ENCODE measurements at regions not wholly inside any gene's neighbourhood (a gene's known extent, or its start where the extent isn't known, plus 50 kb on each side); places are given as distances from the start of the nearest gene placed in this dataset.
"Not testable (repeated sequence)": the region's sequence is repeated elsewhere in the genome, so short reads cannot be mapped to it uniquely, and the experiment has no call there.

DNA sequence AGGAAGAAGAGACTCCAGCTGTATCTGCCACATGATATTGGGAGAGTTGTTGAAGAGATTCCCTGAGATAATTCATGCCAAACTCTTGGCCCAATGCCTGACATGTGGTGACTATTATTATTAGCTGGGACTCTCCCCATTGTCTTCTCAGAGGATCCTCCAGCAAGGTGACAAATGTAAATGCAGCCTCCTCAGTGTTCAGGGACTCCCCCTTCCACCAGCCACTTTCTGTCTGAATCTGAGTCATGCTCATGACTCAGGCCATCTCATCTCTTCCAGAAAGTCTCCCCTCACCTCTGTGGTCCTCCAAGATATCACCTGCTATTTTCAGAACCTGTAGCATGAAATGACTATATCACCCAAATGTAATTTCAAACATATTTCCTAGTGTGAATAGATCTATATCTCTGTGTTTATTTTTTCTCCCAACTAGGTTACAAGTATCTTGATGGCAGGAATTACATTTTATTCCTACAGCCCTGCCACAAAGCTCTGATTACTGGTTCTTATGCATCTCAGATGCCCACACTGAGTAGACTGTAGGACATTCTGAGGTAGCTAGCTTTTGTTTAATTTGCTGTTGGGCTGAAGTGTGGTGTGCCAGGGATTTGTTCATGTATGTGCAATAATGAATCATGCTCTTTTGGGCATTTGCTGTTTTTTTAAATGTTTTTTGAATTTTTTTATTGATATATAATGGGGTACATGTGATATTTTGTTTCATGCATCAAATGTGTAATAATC is 126.6 kb upstream of the IL12B start:
- DNase-seq = no peak

DNA sequence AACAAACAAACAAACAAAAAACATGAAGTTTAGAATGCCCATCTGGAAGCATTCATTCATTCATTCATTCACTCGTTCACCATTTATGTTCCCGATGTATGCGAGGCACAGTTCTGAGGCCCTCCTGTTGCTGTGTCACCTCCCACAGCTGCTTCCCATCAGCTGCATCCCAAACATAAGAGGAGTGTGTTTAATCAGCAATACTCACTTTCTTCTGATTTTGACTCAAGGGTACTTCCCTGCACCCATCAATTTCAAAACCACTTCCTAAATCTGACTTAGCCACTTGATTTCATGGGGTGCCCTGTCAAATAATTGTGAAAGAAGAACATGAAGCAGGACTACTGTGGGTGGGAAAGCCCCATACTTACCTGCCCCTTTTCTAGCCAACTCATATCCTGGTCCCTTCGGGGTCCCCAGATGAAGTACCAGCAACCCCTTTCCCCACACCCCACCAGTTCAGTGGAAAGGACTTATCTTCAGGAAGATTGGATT is 128.0 kb upstream of the IL12B start:
- no peak for DNase-seq

DNA sequence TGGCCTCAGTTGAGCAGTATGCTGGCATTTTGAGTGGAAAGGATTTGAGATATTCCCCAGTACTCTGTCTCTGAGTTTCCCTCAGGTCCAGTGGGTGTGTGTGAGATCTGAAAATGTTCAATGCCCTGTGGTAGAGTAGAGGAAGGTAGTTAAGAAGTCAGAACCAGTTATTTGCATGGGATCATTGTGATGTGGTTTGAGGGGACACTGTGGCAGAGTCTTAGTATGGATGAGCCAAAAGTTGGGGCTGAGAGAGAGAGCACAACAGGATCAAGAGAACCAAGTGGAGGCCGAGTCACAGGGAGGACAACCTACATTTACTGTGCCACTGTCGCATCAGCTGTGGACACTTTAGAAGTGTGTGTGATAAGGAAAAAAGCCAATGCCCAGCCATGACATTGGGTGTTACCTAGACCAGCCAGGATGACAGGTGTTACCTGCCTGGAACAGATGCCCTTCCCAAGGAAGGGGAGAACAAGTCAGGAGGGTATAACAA is 128.9 kb upstream of the IL12B start:
- no peak for DNase-seq

DNA sequence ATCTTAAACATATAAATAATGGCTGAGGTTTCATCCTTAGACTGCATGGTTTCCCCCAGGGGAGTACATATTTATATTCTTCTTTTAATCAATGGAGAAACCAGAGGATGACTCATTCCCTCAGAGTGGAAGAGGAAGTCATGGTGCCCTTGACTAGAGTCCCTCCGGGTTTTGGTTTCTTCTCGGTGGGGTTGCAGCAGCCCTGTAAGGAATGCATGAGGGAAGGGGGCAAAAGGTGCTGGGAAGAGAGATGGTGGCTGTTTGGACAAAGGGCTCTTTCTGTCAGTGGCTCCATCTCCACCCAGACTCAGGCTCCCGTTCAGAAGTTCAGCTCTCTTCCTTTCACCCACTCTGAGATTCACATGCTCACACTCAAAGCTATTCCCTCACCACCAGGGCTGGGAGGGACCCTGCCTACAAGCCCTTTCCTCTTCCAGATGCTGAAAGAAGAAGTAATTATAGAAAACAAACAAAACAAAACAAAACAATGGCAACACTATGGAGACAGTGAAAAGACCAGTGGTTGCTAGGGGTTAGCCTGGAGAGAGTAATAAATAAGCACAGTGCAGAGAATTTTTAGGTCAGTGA is 129.8 kb upstream of the IL12B start:
- no peak for DNase-seq

DNA sequence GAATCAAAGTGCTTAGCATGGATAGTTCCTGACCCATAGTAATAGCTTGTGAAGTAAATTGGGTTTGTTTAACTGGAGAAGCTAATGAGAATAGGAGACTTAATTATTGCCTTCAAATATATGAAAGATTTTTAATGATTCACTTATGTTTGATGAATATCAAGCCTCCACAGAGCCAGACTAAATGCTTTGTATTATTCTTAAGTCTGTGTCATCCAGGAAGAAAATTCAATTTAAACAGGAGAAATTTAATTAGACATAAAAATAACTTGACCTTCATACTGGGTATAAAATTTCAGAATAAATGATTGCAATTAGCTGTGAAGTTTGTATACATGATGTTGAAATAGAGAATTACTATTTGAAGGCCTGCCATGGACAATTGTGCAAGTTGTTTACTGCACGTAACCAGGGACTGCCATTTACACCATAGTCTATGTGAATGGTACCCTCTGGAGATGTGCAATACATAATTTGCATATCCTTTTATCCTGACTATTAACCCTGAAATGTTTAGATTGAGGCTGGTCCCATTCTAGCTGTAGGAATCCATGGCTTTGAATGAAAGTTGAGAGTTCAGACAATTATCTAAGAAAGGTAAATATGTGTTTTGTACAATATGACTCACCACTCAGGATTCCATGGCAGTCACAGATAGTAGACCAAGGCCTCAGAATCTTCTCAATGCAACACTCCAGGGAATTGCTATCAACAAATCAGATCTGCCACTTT is 133.5 kb upstream of the IL12B start:
- DNase-seq = no peak

DNA sequence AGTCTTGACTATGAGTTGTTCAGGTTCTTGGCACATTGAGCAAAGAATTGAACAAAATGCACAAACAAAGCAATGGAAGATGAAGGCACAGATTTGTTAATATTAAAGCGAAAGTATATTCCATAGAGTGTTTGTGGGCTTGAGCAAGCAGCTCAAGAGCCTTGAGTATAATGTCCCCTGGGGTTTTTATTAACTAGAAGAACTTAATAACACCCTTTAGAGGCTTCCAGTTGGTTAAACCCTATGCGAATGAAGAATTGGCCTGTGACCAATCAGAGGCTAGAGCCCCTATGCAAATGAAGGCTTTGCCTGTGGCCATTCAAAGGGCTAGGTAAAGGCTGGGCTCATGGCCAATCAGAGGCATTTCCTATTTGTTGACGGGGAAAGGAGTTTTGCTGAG is 135.3 kb upstream of the IL12B start:
- DNase-seq = no peak

- DNase-seq = no peak
Observed at GRCh38 chr5:159467666-159468065, 137.4 kb upstream of the IL12B start.

DNA sequence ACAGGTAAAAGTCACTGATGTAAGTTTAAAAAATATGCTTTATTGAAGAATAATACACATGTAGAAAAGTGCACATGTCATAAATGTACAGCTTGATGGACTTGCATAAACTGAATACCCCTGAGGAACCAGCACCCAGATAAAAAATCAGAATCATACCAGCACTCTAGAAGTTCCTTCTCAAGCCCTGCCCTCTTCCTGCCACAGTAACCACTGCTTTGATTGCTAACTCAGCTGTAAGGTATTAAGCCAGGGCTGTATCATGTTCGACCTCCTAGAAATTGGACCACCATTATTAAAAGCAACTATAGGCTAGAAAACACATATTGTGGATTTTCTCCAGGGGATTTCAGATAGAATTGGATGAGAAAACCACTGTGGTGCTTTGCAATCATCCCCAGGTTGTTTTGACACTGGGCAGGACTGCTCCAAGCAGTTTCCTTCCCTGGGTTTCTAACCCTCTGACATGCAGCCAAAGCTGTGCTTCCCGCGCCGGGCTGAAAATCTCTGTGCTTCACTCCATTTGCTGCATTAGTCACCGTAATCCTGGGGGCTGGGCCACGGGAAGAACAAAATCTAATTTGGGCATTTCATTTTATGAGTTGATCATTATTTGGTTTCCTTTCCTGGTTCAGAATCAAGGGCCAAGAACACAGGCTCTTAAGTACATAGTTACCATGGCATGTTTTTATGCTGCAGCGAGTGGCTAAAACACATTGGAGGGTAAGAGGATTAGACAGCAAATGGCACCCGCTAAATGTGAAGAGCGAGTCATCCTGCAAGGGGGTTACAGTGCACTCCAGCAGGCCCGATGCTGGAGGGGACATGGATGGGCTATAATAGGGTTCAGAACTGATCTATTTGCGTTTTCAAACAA is 139.4 kb upstream of the IL12B start:
- peak in 2 of 6 experiments; percentile 4 to 32 for DNase-seq

DNA sequence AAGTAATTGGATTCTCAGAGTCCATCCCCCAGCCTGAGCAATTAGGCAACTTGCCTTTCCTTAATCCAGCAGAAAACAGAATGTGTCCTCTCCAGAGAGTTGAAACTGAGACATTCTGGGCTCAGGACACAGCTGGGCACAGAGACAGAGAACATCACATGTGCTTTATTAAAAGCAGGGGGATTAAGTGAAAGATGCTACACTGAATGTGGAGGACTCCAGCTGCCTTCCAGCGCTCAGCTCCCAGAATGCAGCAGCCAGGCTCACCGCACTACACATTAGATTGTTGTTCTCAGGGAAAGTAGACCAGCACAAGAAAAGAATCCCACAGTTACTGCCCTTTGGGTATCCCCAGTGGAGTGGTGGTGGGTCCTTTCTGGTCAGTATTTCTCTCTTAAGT is 141.6 kb upstream of the IL12B start:
- DNase-seq = no peak

GRCh38 chr5:159475026-159475425 is 144.7 kb upstream of the IL12B start:
- no peak for DNase-seq

- DNase-seq = peak in 1 of 6 experiments; percentile 13
Observed at GRCh38 chr5:159478950-159479349, 148.7 kb upstream of the IL12B start.

- DNase-seq = no peak
Observed at GRCh38 chr5:159480849-159481248, 150.6 kb upstream of the IL12B start.

GRCh38 chr5:159481751-159482150 is 151.5 kb upstream of the IL12B start:
- DNase-seq = no peak

GRCh38 chr5:159486836-159487235 is 156.5 kb upstream of the IL12B start:
- no peak for DNase-seq

DNA sequence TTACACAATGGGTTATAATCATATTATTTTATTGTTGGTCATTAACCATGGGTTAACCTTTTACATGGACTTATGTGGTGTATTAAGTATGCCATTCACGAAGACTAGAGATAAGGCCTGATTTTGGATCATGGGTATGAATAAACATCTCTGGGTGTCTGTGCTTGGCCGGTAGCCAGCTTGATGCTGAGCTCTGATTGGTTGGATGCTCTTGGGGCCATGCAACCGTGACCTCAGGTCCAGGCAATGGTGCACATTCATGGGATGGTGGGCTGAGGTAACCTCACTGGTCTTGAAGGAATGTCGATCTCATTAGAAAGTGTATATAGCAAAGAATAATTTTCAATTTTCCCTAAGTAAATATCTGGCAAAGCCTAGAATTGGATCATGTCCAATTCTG is 158.2 kb upstream of the IL12B start:
- no peak for DNase-seq

GRCh38 chr5:159489779-159490178 is 159.5 kb upstream of the IL12B start:
- DNase-seq = no peak

DNA sequence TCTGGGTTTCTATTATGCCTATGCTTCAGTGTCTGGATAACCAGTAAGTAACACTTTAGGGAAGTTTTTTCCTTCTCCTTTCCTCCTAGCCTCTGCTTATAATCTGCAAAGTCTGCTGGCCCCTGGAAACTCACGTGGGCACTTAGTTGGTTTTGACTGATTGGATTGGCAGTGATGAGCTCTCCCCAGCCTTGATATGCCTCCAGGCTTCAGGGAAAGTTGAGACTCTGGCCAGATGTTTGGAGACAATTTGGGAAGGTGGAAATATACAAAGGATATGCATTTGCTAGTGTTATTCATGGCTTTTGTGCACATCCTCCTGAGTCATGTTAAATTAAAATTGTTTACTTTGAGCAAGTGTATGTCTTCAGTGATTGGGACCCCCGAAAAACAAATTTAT is 160.2 kb upstream of the IL12B start:
- DNase-seq = no peak

DNA sequence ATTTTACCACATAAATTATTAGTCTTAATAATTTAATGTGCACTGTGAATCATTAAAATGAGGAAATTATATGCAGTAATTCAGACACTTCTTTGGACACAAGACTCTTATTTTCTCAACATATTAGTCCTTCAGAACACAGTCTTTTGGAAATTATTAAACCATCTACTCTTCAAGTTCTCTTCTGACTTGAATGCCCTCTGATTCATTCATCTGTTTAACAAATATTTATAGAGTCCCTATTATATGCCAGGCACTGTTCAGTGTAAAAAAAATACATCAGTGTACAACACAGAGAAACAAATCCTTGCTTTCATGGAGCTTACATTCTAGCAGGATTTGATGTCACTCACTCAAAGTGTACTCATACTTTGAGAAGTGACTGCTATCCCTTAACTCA is 163.4 kb upstream of the IL12B start:
- no peak for DNase-seq

DNA sequence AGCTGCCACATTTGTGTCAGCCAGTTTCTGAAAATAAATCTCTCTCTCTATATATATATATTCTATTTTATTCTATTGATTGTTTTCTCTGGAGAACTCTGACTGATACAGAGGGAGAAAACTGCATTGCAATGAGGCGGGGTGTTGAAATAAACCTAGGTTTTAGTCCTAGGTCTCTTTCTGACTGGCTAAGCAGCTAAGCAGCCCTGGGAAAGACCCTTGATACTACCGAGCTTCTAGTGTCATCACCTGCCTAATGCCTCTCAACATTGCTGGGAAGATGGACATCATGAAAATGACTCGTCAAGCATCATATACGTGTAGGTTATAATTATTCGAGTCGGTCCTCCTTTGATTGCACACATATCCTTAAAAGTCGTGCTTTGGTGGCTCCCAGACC is 166.5 kb upstream of the IL12B start:
- DNase-seq = no peak

GRCh38 chr5:159497221-159497620 is 166.9 kb upstream of the IL12B start:
- no peak for DNase-seq

- DNase-seq = no peak
Observed at GRCh38 chr5:159498630-159499029, 168.3 kb upstream of the IL12B start.

DNA sequence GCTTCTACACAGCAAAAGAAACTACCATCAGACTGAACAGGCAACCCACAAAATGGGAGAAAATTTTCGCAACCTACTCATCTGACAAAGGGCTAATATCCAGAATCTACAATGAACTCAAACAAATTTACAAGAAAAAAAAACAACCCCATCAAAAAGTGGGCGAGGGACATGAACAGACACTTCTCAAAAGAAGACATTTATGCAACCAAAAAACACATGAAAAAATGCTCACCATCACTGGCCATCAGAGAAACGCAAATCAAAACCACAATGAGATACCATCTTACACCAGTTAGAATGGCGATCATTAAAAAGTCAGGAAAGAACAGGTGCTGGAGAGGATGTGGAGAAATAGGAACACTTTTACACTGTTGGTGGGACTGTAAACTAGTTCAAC is 171.8 kb upstream of the IL12B start:
- not testable (repeated sequence) for DNase-seq

DNA sequence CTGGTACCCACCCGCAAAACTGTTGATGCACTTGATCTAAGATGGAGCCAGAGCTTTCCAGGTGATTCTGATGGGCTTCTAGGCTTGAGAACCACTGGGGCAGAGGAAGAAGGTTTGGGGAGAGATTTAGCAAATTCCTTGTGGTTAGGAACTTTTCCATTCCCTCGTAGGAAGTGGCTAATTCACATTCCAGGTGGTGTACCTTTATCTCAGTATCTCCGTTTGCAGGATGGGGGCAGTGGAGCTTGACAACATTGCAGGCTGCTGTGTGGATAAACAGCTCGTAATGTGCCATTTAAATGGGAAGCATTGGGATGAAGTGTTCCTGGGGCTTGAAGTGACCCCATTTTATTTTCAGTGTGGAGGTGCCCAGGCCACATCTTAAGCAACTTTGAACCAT is 172.9 kb upstream of the IL12B start:
- no peak for DNase-seq

All from stimulated activated naive CD4-positive, alpha-beta T cell (primary cell).